Caki2 (cell line): ENCODE measurements at regions not wholly inside any gene's neighbourhood (a gene's known extent, or its start where the extent isn't known, plus 50 kb on each side); places are given as distances from the start of the nearest gene placed in this dataset.

Source experiments
- DNase-seq: peaks from one replicate; pipeline ENCODE4 v3.0.0-alpha.2; 2015; ENCODE audit warnings: low read depth
- in situ Hi-C: cut with HindIII; loops from 2 replicates; pipeline ENCODE4 v1.10.0; 2016; ENCODE audit warnings: low sequenced_read_pairs, low pct_unique_long_range_greater_than_20kb, mixed read lengths

- DNase-seq = no peak
- in situ Hi-C loops = no loop called here
Measured at GRCh38 chr18:71727909-71728308, 816.2 kb downstream of the CBLN2 start.

- in situ Hi-C loops = no loop called here
- DNase-seq = no peak
Measured at GRCh38 chr18:71725256-71725655, 818.9 kb downstream of the CBLN2 start.

- in situ Hi-C loops = no loop called here
- DNase-seq = no peak
Measured at GRCh38 chr18:71707985-71708500, 836.1 kb downstream of the CBLN2 start.

- in situ Hi-C loops = no loop called here
- DNase-seq = no peak
Measured at GRCh38 chr18:71707400-71707799, 836.7 kb downstream of the CBLN2 start.

- in situ Hi-C loops = no loop called here
- no peak for DNase-seq
Measured at GRCh38 chr18:71689416-71690160, 854.6 kb downstream of the CBLN2 start.

GRCh38 chr18:71682591-71682990 is 861.6 kb downstream of the CBLN2 start:
- no peak for DNase-seq
- in situ Hi-C loops = no loop called here

GRCh38 chr18:71678144-71678543 is 866.0 kb downstream of the CBLN2 start:
- in situ Hi-C loops = no loop called here
- no peak for DNase-seq

GRCh38 chr18:71673954-71674353 is 870.2 kb downstream of the CBLN2 start:
- DNase-seq = no peak
- in situ Hi-C loops = no loop called here

- DNase-seq = no peak
- in situ Hi-C loops = no loop called here
Measured at GRCh38 chr18:71673498-71673897, 870.6 kb downstream of the CBLN2 start.

- DNase-seq = no peak
- in situ Hi-C loops = no loop called here
Measured at GRCh38 chr18:71666481-71666880, 877.7 kb downstream of the CBLN2 start.

GRCh38 chr18:71665131-71665530 is 879.0 kb downstream of the CBLN2 start:
- DNase-seq = no peak
- in situ Hi-C loops = no loop called here

GRCh38 chr18:71643822-71644221 is 900.3 kb downstream of the CBLN2 start:
- no peak for DNase-seq
- in situ Hi-C loops = no loop called here

GRCh38 chr18:71630696-71631095 is 913.4 kb downstream of the CBLN2 start:
- in situ Hi-C loops = no loop called here
- no peak for DNase-seq

- no peak for DNase-seq
- in situ Hi-C loops = no loop called here
Measured at GRCh38 chr18:71625556-71626090, 918.5 kb downstream of the CBLN2 start.

GRCh38 chr18:71598374-71598773 is 945.8 kb downstream of the CBLN2 start:
- in situ Hi-C loops = no loop called here
- no peak for DNase-seq

GRCh38 chr18:71597219-71597618 is 946.9 kb downstream of the CBLN2 start:
- in situ Hi-C loops = no loop called here
- DNase-seq = no peak

GRCh38 chr18:71583252-71583651 is 960.9 kb downstream of the CBLN2 start:
- in situ Hi-C loops = no loop called here
- DNase-seq = no peak

GRCh38 chr18:71554686-71555085 is 989.5 kb downstream of the CBLN2 start:
- in situ Hi-C loops = no loop called here
- DNase-seq = no peak

GRCh38 chr18:71541643-71542042 is 1002.5 kb downstream of the CBLN2 start:
- in situ Hi-C loops = no loop called here
- no peak for DNase-seq

- in situ Hi-C loops = no loop called here
- no peak for DNase-seq
Measured at GRCh38 chr18:71529703-71530303, 1014.3 kb downstream of the CBLN2 start.
